HCT116 (cell line): ENCODE measurements at regions not wholly inside any gene's neighbourhood (a gene's known extent, or its start where the extent isn't known, plus 50 kb on each side); places are given as distances from the start of the nearest gene placed in this dataset.

Source experiments
- ATAC-seq: fragments of 200-7000 bp; cut with Tn5 transposase; 2 replicates; pipeline ENCODE4 v1.9.1; 2020; ENCODE audit warnings: mild to moderate bottlenecking, moderate library complexity
- BruUV-seq: library from RNA; stranded (reverse); fragments of 400-500 nt; replicated peaks from 2 replicates; lab custom pipeline; 2021; lab: Mats Ljungman, UMichigan
- CTCF ChIA-PET: fragments of 300-600 bp; sonication (Branson Sonifier 250); formaldehyde crosslinking; loops from one replicate; lab custom pipeline; 2021; ENCODE audit warnings: antibody characterized with exemption; lab: Charles Lee
- POLR2A ChIA-PET: fragments of 300-600, 350-600 bp; sonication (Branson Sonifier 250); formaldehyde crosslinking; loops from one replicate; lab custom pipeline; 2021; ENCODE audit warnings: antibody characterized with exemption; lab: Charles Lee
- RAD21 ChIA-PET, 2 experiments: fragments of 300-600 bp; sonication (Branson Sonifier 250); formaldehyde crosslinking; loops; one replicate each; lab custom pipeline; 2023; ENCODE audit warnings: low total read pairs in 2 of 2; ENCODE audit not compliant: uncharacterized antibody in 2 of 2, unreplicated experiment in 2 of 2, low non-redundant PET in 1 of 2; lab: Charles Lee
- DNase-seq: peaks from one replicate; pipeline ENCODE4 v3.0.0-alpha.2; 2010; ENCODE audit warnings: low read depth, low spot score
- H2AFZ ChIP-seq: fragments of 200-600 bp; shearing (Covaris generic), sonication (generic); 2 replicates; pipeline ENCODE4 v1.6.1; 2017; ENCODE audit warnings: low read depth, mixed run types, mixed read lengths, antibody characterized with exemption, low read length; ENCODE audit not compliant: poor library complexity, severe bottlenecking
- H3K27ac ChIP-seq: 2 replicates; pipeline ENCODE4 v1.5.1; 2012; ENCODE audit warnings: low read depth, low read length
- H3K27me3 ChIP-seq: fragments of 200-600 bp; sonication (generic); 2 replicates; pipeline ENCODE4 v1.6.1; 2016; ENCODE audit warnings: mixed run types, low read length, mixed read lengths; ENCODE audit not compliant: insufficient read depth
- H3K36me3 ChIP-seq, 2 experiments: fragments of 200-500 bp in 1 of 2; fragments of 200-600 bp in 1 of 2; sonication (Bioruptor generic) in 1 of 2; sonication (generic) in 1 of 2; 2 replicates each; pipeline versions ENCODE4 v1.5.1 to v1.6.1; 2014 to 2016; ENCODE audit warnings: low read length in 2 of 2, inconsistent platforms in 1 of 2, mixed read lengths in 1 of 2, mixed run types in 1 of 2; ENCODE audit not compliant: insufficient read depth in 2 of 2, control insufficient read depth in 1 of 2
- H3K4me1 ChIP-seq, 2 experiments: fragments of 200-600 bp in 1 of 2; sonication (generic) in 1 of 2; 2 replicates each; pipeline versions ENCODE4 v1.5.1 to v1.6.1; 2012 to 2017; ENCODE audit warnings: low read length in 2 of 2, inconsistent platforms in 1 of 2, mild to moderate bottlenecking in 1 of 2, mixed read lengths in 1 of 2, mixed run types in 1 of 2, moderate library complexity in 1 of 2; ENCODE audit not compliant: insufficient read depth in 2 of 2, control insufficient read depth in 1 of 2
- H3K4me2 ChIP-seq: fragments of 200-600 bp; sonication (generic); 2 replicates; pipeline ENCODE4 v1.6.1; 2017; ENCODE audit warnings: mixed run types, low read length, mixed read lengths
- H3K4me3 ChIP-seq, 2 experiments: fragments of 200-600 bp in 1 of 2; sonication (generic) in 1 of 2; replicated peaks in 1 of 2; 2 replicates each; pipeline ENCODE4 v1.5.1; 2011 to 2016; ENCODE audit warnings: low read length in 2 of 2, control low read depth in 1 of 2, low read depth in 1 of 2, mild to moderate bottlenecking in 1 of 2, mixed read lengths in 1 of 2, mixed run types in 1 of 2
- H3K79me2 ChIP-seq: fragments of 200-600 bp; sonication (generic); 2 replicates; pipeline ENCODE4 v1.6.1; 2017; ENCODE audit warnings: mild to moderate bottlenecking, mixed run types, low read length, moderate library complexity, mixed read lengths; ENCODE audit not compliant: insufficient read depth
- H3K9ac ChIP-seq: fragments of 200-600 bp; sonication (generic); 2 replicates; pipeline ENCODE4 v1.6.1; 2016; ENCODE audit warnings: low read length, mixed read lengths
- H3K9me2 ChIP-seq: fragments of 200-600 bp; sonication (generic), shearing (Covaris generic); 2 replicates; pipeline ENCODE4 v1.6.1; 2017; ENCODE audit warnings: mixed run types, mild to moderate bottlenecking, moderate library complexity; ENCODE audit not compliant: insufficient read depth
- H3K9me3 ChIP-seq, 2 experiments: fragments of 200-500 bp in 1 of 2; fragments of 200-600 bp in 1 of 2; sonication (Bioruptor generic) in 1 of 2; sonication (generic) in 1 of 2; 2 replicates each; pipeline ENCODE4 v1.6.1; 2014 to 2017; ENCODE audit warnings: low read length in 2 of 2, mixed read lengths in 2 of 2, inconsistent platforms in 1 of 2, low read depth in 1 of 2, mild to moderate bottlenecking in 1 of 2, mixed run types in 1 of 2, moderate library complexity in 1 of 2; ENCODE audit not compliant: control insufficient read depth in 1 of 2, insufficient read depth in 1 of 2
- H4K20me1 ChIP-seq: fragments of 200-600 bp; sonication (generic), shearing (Covaris generic); 2 replicates; pipeline ENCODE4 v1.6.1; 2017; ENCODE audit warnings: mixed run types, mild to moderate bottlenecking, moderate library complexity; ENCODE audit not compliant: insufficient read depth
- CBX3 ChIP-seq: IDR thresholded peaks from 2 replicates; pipeline ENCODE4 v1.6.1; 2012; ENCODE audit warnings: low read depth
- EGR1 ChIP-seq: IDR thresholded peaks from 2 replicates; pipeline ENCODE4 v1.6.1; 2012; ENCODE audit warnings: low read depth
- ELF1 ChIP-seq: IDR thresholded peaks from 2 replicates; pipeline ENCODE4 v1.6.1; 2012; ENCODE audit warnings: low read depth, borderline replicate concordance
- EZH2phosphoT487 ChIP-seq: fragments of 200-600 bp; IDR thresholded peaks from 2 replicates; pipeline ENCODE4 v1.6.1; 2018; ENCODE audit warnings: antibody characterized with exemption, borderline replicate concordance
- FOSL1 ChIP-seq: IDR thresholded peaks from 2 replicates; pipeline ENCODE4 v1.6.1; 2012; ENCODE audit warnings: low read depth
- JUND ChIP-seq: IDR thresholded peaks from 2 replicates; pipeline ENCODE4 v1.6.1; 2012
- MAX ChIP-seq: IDR thresholded peaks from 2 replicates; pipeline ENCODE4 v1.6.1; 2012
- SIN3A ChIP-seq: IDR thresholded peaks from 2 replicates; pipeline ENCODE4 v1.6.1; 2012; ENCODE audit warnings: low read depth
- SRF ChIP-seq: IDR thresholded peaks from 2 replicates; pipeline ENCODE4 v1.6.1; 2012; ENCODE audit warnings: low read depth
- ZBTB33 ChIP-seq: IDR thresholded peaks from 2 replicates; pipeline ENCODE4 v1.6.1; 2011; ENCODE audit warnings: mild to moderate bottlenecking, low read length, moderate library complexity; ENCODE audit not compliant: insufficient replicate concordance; ENCODE audit errors: extremely low read depth
- ZFX ChIP-seq: fragments of 450-650 bp; IDR thresholded peaks from 2 replicates; pipeline ENCODE4 v1.6.1; 2017
- intact Hi-C: fragments of 100-400 bp; cut with micrococcal nuclease; formaldehyde crosslinking; loops from 2 replicates; pipeline ENCODE4 v1.10.0; 2022

- no peak for TF ChIP-seq ZBTB33
- TF ChIP-seq, all 23 proteins: peak for 0
These were observed 171.3 kb upstream of the ESRRG start (continued) for GRCh38 chr1:216894494-216894893.

DNA sequence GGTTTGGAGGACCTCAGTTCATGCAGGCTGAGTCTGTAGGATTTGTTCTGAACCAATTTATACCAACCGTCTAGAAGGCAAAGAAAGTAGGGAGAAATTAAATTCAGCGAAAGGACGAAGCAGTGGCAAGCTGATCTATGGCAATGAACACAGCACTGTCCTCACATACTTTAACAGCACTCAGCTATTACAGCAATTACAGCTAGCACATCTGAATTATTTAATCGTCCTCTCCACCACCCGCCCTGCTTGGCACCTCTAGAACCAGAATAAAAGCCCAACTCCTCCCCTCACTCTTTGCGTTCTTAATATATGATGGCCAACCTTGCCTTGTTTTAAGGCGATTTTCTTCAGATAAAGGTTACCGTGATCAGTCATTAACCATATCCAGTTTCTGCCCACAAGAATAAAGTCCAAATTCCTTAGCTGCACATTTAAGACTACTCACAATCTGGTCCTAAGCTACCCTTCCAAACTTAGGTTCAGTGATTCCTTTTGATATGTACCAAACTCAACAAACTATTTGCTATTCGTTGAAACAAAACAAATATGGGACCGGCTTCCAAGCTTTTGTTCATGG is 169.4 kb upstream of the ESRRG start:
- no peak overlapping the region for H3K27ac ChIP-seq
- no peaks in the 10 kb centered on the region for H3K36me3 ChIP-seq
- peaks cover 0 to 4% of the 10 kb centered on the region in 2 experiments; a peak in 2 of 4 replicates for H3K9me3 ChIP-seq
- no peak for TF ChIP-seq CBX3
- TF ChIP-seq EZH2phosphoT487, result no peak
- no peak for TF ChIP-seq SRF
- TF ChIP-seq SIN3A, result no peak
- TF ChIP-seq FOSL1, result no peak
- no peak for TF ChIP-seq ZFX
- no peak for TF ChIP-seq ELF1
- TF ChIP-seq EGR1, result no peak
- TF ChIP-seq JUND, result no peak
- TF ChIP-seq MAX, result no peak
- TF ChIP-seq, all 23 proteins: peak for 0
- ATAC-seq, result no peak
- ChIA-PET CTCF (no interaction called here), RAD21 (no interaction called here), POLR2A (no interaction called here)
- no peak overlapping the region for H3K4me2 ChIP-seq
- no peak overlapping the region for H2AFZ ChIP-seq
- no peaks in the 10 kb centered on the region for H4K20me1 ChIP-seq
- H3K4me3 ChIP-seq, result no peak overlapping the region
- H3K79me2 ChIP-seq, result no peaks in the 10 kb centered on the region
- H3K9ac ChIP-seq, result no peak overlapping the region
- BruUV-seq, result no TSS peak
- no peaks in the 10 kb centered on the region for H3K4me1 ChIP-seq
- H3K27me3 ChIP-seq, result no peaks in the 10 kb centered on the region
- DNase-seq, result no peak
- intact Hi-C loops, result no loop called here
- H3K9me2 ChIP-seq, result no peaks in the 10 kb centered on the region
